ENCODE measurements at regions not wholly inside any gene's neighbourhood (a gene's known extent, or its start where the extent isn't known, plus 50 kb on each side); places are given as distances from the start of the nearest gene placed in this dataset.

DNA sequence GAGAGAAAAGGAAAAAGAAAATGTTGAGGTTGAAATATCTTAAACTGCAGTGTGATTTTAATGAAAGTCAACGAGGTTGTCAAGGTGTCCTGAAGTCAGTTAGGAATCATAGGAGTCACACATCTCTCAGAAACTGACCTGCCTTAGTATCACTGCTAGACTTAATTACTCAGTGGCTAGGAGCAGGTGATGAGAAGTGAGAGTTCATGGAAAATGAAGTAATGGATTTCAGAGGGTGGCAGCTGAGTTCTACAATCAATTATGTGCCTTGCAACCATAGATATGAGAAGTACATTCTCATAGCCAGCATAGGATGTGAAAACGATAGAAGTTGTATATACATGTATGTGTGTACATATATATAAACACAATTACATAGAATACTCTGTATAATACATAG, 1269.7 kb downstream of the FSTL5 start (continued):
- no peak for TF ChIP-seq RBBP5 (IDR thresholded peaks at IDR 0.05; ENCODE audit: borderline replicate concordance, low read depth, low read length)
- TF ChIP-seq RXRA (IDR thresholded peaks at IDR 0.05; ENCODE audit: insufficient read depth, low read depth, low read length): no peak

Data from H1 (cell line).